HepG2 (cell line): ENCODE measurements at regions not wholly inside any gene's neighbourhood (a gene's known extent, or its start where the extent isn't known, plus 50 kb on each side); places are given as distances from the start of the nearest gene placed in this dataset.
"Not testable (repeated sequence)": the region's sequence is repeated elsewhere in the genome, so short reads cannot be mapped to it uniquely, and the experiment has no call there.

Experiments
- ATAC-seq: fragments of 200-7000 bp; cut with Tn5 transposase; 3 replicates; pipeline ENCODE4 v1.9.1; 2020; ENCODE audit warnings: mild to moderate bottlenecking, moderate library complexity
- BruUV-seq: library from RNA; stranded (reverse); fragments of 400-500 nt; replicated peaks from 2 replicates; lab custom pipeline; 2021; lab: Mats Ljungman, UMichigan
- CTCF ChIA-PET: fragments of 300-600 bp; formaldehyde crosslinking; extraction: SDS; loops from one replicate; lab custom pipeline; 2021; ENCODE audit warnings: low total read pairs, inconsistent platforms, low intra/inter-chr PET ratio; lab: Yijun Ruan, JAX
- POLR2A ChIA-PET: fragments of 350-600 bp; sonication (Branson Sonifier 250); formaldehyde crosslinking; loops from one replicate; lab custom pipeline; 2020; ENCODE audit warnings: antibody characterized with exemption, inconsistent platforms; lab: Yijun Ruan, JAX
- DNase-seq: peaks from one replicate; pipeline ENCODE4 v3.0.0-alpha.2; 2015; ENCODE audit warnings: low spot score
- FAIRE-seq: peaks from 3 replicates; lab custom pipeline; 2011; peaks lifted over from hg19 to GRCh38; lab: Jason Lieb, UNC
- H2AFZ ChIP-seq: one replicate; pipeline ENCODE4 v1.6.1; 2011; ENCODE audit warnings: low read length, inconsistent platforms
- H3K27ac ChIP-seq: fragments of 300-600 bp; 3 replicates; pipeline ENCODE4 v1.8.0; 2011; ENCODE audit warnings: mixed run types, mild to moderate bottlenecking, mixed read lengths, low read length, inconsistent platforms; ENCODE audit not compliant: insufficient read depth; ENCODE audit errors: extremely low read length
- H3K27me3 ChIP-seq, 2 experiments: fragments of 200-600 bp in 1 of 2; 2 replicates in 1 of 2; 3 replicates in 1 of 2; pipeline versions ENCODE4 v1.6.0 to v1.8.0; 2011; ENCODE audit warnings: low read length in 2 of 2, mild to moderate bottlenecking in 2 of 2, moderate library complexity in 2 of 2, inconsistent platforms in 1 of 2; ENCODE audit not compliant: insufficient read depth in 2 of 2, control insufficient read depth in 1 of 2
- H3K36me3 ChIP-seq, 2 experiments: fragments of 200-600 bp in 1 of 2; replicated peaks in 1 of 2; 2 replicates in 1 of 2; 3 replicates in 1 of 2; pipeline versions ENCODE4 v1.5.1 to v1.8.0; 2011; ENCODE audit warnings: low read length in 2 of 2, inconsistent platforms in 1 of 2; ENCODE audit not compliant: insufficient read depth in 2 of 2, control insufficient read depth in 1 of 2
- H3K4me1 ChIP-seq: 2 replicates; pipeline ENCODE4 v1.5.1; 2012; ENCODE audit warnings: low read length, inconsistent platforms; ENCODE audit not compliant: insufficient read depth
- H3K4me2 ChIP-seq: 2 replicates; pipeline ENCODE4 v1.6.0; 2011; ENCODE audit warnings: low read depth, low read length, inconsistent platforms
- H3K4me3 ChIP-seq, 3 experiments: fragments of 200-600 bp in 1 of 3; sonication (generic), shearing (Covaris generic) in 1 of 3; replicated peaks in 1 of 3; 2 replicates each; pipeline ENCODE4 v1.5.1; 2011 to 2016; ENCODE audit warnings: low read length in 3 of 3, inconsistent platforms in 2 of 3, low read depth in 2 of 3, mild to moderate bottlenecking in 2 of 3, control low read depth in 1 of 3, mixed read lengths in 1 of 3; ENCODE audit not compliant: insufficient read depth in 1 of 3
- H3K79me2 ChIP-seq: one replicate; pipeline ENCODE4 v1.6.1; 2011; ENCODE audit warnings: low read length, inconsistent platforms; ENCODE audit not compliant: insufficient read depth
- H3K9ac ChIP-seq: 2 replicates; pipeline ENCODE4 v1.6.0; 2011; ENCODE audit warnings: mild to moderate bottlenecking, low read depth, low read length, inconsistent platforms; ENCODE audit not compliant: insufficient read depth
- H3K9me3 ChIP-seq: 2 replicates; pipeline ENCODE4 v1.5.1; 2012; ENCODE audit warnings: mild to moderate bottlenecking, low read length
- H4K20me1 ChIP-seq: 2 replicates; pipeline ENCODE4 v1.6.0; 2011; ENCODE audit warnings: inconsistent platforms, mild to moderate bottlenecking, low read length, moderate library complexity; ENCODE audit not compliant: insufficient read depth
- LCORL ChIP-seq, 2 experiments: fragments of 450-650 bp in 1 of 2; sonication (generic) in 1 of 2; formaldehyde crosslinking in 1 of 2; IDR thresholded peaks; 2 replicates each; pipeline versions ENCODE4 v1.5.0 to v1.6.1; 2017 to 2020; ENCODE audit warnings: antibody characterized with exemption in 1 of 2, missing genetic modification reagents in 1 of 2
- ZNF282 ChIP-seq: fragments of 450-650 bp; IDR thresholded peaks from 2 replicates; pipeline ENCODE4 v1.6.1; 2018; ENCODE audit not compliant: partially characterized antibody
- ZNF567 ChIP-seq: sonication (generic); formaldehyde crosslinking; IDR thresholded peaks from 2 replicates; pipeline ENCODE4 v1.8.1; 2023; ENCODE audit warnings: mild to moderate bottlenecking, missing genetic modification reagents, borderline replicate concordance
- WGBS: methylation state at CpG from one replicate; pipeline ENCODE4 v1.1.6; 2017; ENCODE audit warnings: low lambda C conversion rate; 5-methylcytosine and 5-hydroxymethylcytosine counted together
- in situ Hi-C: cut with HindIII; loops from 2 replicates; pipeline ENCODE4 v1.10.0; 2017; ENCODE audit warnings: low pct_unique_long_range_greater_than_20kb; ENCODE audit not compliant: extremely low pct_ligation_motif_present
- intact Hi-C: fragments of 100-400 bp; cut with micrococcal nuclease; formaldehyde crosslinking; loops from one replicate; pipeline ENCODE4 v1.10.0; 2022; ENCODE audit not compliant: unreplicated experiment
- TF ChIP-seq, protein P1 (sequence below): IDR thresholded peaks from 2 replicates; pipeline ENCODE4 v1.6.1; 2016; ENCODE audit warnings: low read depth, control low read depth

DNA sequence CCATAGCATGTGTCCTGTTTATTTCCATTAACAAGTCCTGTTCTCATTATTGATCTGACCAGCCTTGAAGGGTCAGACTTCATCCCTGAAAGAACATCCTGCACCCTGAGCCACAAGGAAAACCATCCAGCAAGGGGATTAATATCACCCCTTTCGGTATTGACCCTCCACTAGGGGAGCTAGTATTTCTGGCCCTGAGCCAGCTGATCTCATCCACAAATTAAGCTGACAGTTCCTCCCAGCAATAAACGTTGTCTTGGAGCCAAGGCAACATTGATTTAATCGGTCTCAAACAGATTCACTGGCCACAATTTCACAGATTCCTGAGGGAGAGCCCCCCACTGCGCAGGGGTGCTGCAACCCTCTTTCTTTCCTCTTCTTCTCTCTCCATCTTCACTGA lies 353.1 kb upstream of the FANCL start:
- FAIRE-seq (no peak), DNase-seq (peak; percentile 21), ATAC-seq (peak; percentile 65)
- intact Hi-C loops, result no loop called here
- H3K27ac ChIP-seq, result no peak overlapping the region
- no peak overlapping the region for H3K4me2 ChIP-seq
- TF ChIP-seq, protein P1, sequence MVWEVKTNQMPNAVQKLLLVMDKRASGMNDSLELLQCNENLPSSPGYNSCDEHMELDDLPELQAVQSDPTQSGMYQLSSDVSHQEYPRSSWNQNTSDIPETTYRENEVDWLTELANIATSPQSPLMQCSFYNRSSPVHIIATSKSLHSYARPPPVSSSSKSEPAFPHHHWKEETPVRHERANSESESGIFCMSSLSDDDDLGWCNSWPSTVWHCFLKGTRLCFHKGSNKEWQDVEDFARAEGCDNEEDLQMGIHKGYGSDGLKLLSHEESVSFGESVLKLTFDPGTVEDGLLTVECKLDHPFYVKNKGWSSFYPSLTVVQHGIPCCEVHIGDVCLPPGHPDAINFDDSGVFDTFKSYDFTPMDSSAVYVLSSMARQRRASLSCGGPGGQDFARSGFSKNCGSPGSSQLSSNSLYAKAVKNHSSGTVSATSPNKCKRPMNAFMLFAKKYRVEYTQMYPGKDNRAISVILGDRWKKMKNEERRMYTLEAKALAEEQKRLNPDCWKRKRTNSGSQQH, result no peak
- no peak for TF ChIP-seq ZNF282
- TF ChIP-seq ZNF567 (CRISPR knock-in tag), result no peak
- 0 out of 2 replicates have a peak, but pooled peaks have one; percentile 18 for TF ChIP-seq LCORL (IDR thresholded peaks at IDR 0.05)
- no peak for TF ChIP-seq LCORL (CRISPR knock-in tag; IDR thresholded peaks at IDR 0.05)
- no peak overlapping the region for H3K4me3 ChIP-seq
- no peaks in the 10 kb centered on the region for H3K9me3 ChIP-seq
- 4% methylated on average over 4 of the region's 4 CpGs for WGBS
- ChIA-PET CTCF (no interaction called here), POLR2A (no interaction called here)
- H3K9ac ChIP-seq, result no peak overlapping the region
- H3K27me3 ChIP-seq, result no peaks in the 10 kb centered on the region
- H4K20me1 ChIP-seq, result no peaks in the 10 kb centered on the region
- no peaks in the 10 kb centered on the region for H3K4me1 ChIP-seq
- in situ Hi-C loops, result no loop called here
- no peaks in the 10 kb centered on the region for H3K36me3 ChIP-seq
- H2AFZ ChIP-seq, result no peak overlapping the region
- H3K79me2 ChIP-seq, result no peaks in the 10 kb centered on the region
- no TSS peak for BruUV-seq

DNA sequence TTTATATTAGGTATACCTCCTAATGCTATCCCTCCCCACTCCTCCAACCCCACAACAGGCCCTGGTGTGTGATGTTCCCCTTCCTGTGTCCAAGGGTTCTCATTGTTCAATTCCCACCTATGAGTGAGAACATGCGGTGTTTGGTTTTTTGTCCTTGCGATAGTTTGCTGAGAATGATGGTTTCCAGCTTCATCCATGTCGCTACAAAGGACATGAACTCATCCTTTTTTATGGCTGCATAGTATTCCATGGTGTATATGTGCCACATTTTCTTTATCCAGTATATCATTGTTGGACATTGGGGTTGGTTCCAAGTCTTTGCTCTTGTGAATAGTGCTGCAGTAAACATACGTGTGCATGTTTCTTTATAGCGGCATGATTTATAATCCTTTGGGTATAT lies 345.1 kb upstream of the FANCL start:
- CTCF ChIA-PET, BruUV-seq: not testable (repeated sequence)

More for the DNA sequence above, 345.1 kb upstream of the FANCL start:
- in situ Hi-C loops, H3K4me2 ChIP-seq, H4K20me1 ChIP-seq, DNase-seq, H3K27me3 ChIP-seq, intact Hi-C loops, H3K9ac ChIP-seq, H3K36me3 ChIP-seq, ATAC-seq, H3K79me2 ChIP-seq, POLR2A ChIA-PET, H3K27ac ChIP-seq, FAIRE-seq, H3K4me1 ChIP-seq, H3K4me3 ChIP-seq, H3K9me3 ChIP-seq, H2AFZ ChIP-seq: not testable (repeated sequence)
- 55% methylated on average over 5 of the region's 5 CpGs for WGBS
